ENCODE measurements at regions not wholly inside any gene's neighbourhood (a gene's known extent, or its start where the extent isn't known, plus 50 kb on each side); places are given as distances from the start of the nearest gene placed in this dataset.

- TF ChIP-seq, protein P1, sequence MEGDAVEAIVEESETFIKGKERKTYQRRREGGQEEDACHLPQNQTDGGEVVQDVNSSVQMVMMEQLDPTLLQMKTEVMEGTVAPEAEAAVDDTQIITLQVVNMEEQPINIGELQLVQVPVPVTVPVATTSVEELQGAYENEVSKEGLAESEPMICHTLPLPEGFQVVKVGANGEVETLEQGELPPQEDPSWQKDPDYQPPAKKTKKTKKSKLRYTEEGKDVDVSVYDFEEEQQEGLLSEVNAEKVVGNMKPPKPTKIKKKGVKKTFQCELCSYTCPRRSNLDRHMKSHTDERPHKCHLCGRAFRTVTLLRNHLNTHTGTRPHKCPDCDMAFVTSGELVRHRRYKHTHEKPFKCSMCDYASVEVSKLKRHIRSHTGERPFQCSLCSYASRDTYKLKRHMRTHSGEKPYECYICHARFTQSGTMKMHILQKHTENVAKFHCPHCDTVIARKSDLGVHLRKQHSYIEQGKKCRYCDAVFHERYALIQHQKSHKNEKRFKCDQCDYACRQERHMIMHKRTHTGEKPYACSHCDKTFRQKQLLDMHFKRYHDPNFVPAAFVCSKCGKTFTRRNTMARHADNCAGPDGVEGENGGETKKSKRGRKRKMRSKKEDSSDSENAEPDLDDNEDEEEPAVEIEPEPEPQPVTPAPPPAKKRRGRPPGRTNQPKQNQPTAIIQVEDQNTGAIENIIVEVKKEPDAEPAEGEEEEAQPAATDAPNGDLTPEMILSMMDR (conservative IDR thresholded peaks at IDR 0.05) = no peak
- TF ChIP-seq EZH2 (IDR thresholded peaks at IDR 0.05; ENCODE audit: low read depth) = no peak
These were observed 53.7 kb upstream of the KY start for GRCh38 chr3:134704556-134704955.
